Hepatocyte (in vitro differentiated cells): ENCODE measurements at regions not wholly inside any gene's neighbourhood (a gene's known extent, or its start where the extent isn't known, plus 50 kb on each side); places are given as distances from the start of the nearest gene placed in this dataset.

Experiments
- CTCF ChIP-seq: fragments of 200-600 bp; sonication (generic); IDR thresholded peaks from 2 replicates; pipeline ENCODE4 v1.5.1; 2016; ENCODE audit warnings: antibody characterized with exemption, mild to moderate bottlenecking; ENCODE audit not compliant: poor library complexity
- EZH2 ChIP-seq: fragments of 200-600 bp; sonication (generic); IDR thresholded peaks from 2 replicates; pipeline ENCODE4 v1.6.1; 2016; ENCODE audit warnings: antibody characterized with exemption, mild to moderate bottlenecking, borderline replicate concordance

GRCh38 chr3:67979342-67979741 is 324.9 kb upstream of the SUCLG2 start:
- TF ChIP-seq CTCF, result no peak
- no peak for TF ChIP-seq EZH2
